ENCODE measurements at regions not wholly inside any gene's neighbourhood (a gene's known extent, or its start where the extent isn't known, plus 50 kb on each side); places are given as distances from the start of the nearest gene placed in this dataset.
"Not testable (repeated sequence)": the region's sequence is repeated elsewhere in the genome, so short reads cannot be mapped to it uniquely, and the experiment has no call there.

- DNase-seq: no peak
Measured at GRCh38 chr3:11711876-11712275, 68.2 kb upstream of the VGLL4 start.

GRCh38 chr3:11709782-11710181 lies 66.1 kb upstream of the VGLL4 start:
- no peak for DNase-seq

- DNase-seq: not testable (repeated sequence)
Measured at GRCh38 chr3:11707084-11707483, 63.4 kb upstream of the VGLL4 start.

GRCh38 chr3:11706604-11707003 lies 62.9 kb upstream of the VGLL4 start:
- DNase-seq: no peak

GRCh38 chr3:11705049-11705448 lies 61.3 kb upstream of the VGLL4 start:
- no peak for DNase-seq

GRCh38 chr3:11703146-11703545 lies 59.4 kb upstream of the VGLL4 start:
- no peak for DNase-seq

GRCh38 chr3:11699083-11699427 lies 55.3 kb upstream of the VGLL4 start:
- peak; percentile 88 for DNase-seq

- no peak for DNase-seq
Measured at GRCh38 chr3:11698326-11699082, 54.8 kb upstream of the VGLL4 start.

GRCh38 chr3:11697701-11698100 lies 54.0 kb upstream of the VGLL4 start:
- no peak for DNase-seq

GRCh38 chr3:11696054-11696453 lies 52.3 kb upstream of the VGLL4 start:
- DNase-seq: no peak
